Activated CD8-positive, alpha-beta memory T cell treated with anti-CD3 and anti-CD28 coated beads, Interleukin-2, amount 10 ng/mL, durations not matched to agents 7 days and 5 days (primary cell): ENCODE measurements at regions not wholly inside any gene's neighbourhood (a gene's known extent, or its start where the extent isn't known, plus 50 kb on each side); places are given as distances from the start of the nearest gene placed in this dataset.

ENCODE experiments used
- ATAC-seq: fragments of 150-1000 bp; cut with Tn5 transposase; one replicate; pipeline ENCODE4 v1.10.0; 2021; ENCODE audit warnings: moderate library complexity
- CTCF ChIA-PET: fragments of 350-600 bp; sonication (Branson Sonifier 250); formaldehyde crosslinking; loops from one replicate; lab custom pipeline; 2021; ENCODE audit warnings: antibody characterized with exemption; lab: Charles Lee
- DNase-seq: peaks from one replicate; pipeline ENCODE4 v3.0.0-alpha.2; 2020
- H3K27ac Mint-ChIP-seq: one replicate; pipeline ENCODE4 v1.8.0; 2021; ENCODE audit warnings: mild to moderate bottlenecking, mixed read lengths
- H3K27me3 Mint-ChIP-seq: one replicate; pipeline ENCODE4 v1.8.0; 2021; ENCODE audit warnings: mixed read lengths
- H3K36me3 Mint-ChIP-seq: one replicate; pipeline ENCODE4 v1.8.0; 2021; ENCODE audit warnings: mild to moderate bottlenecking, mixed read lengths
- H3K4me1 Mint-ChIP-seq: one replicate; pipeline ENCODE4 v1.8.0; 2021; ENCODE audit warnings: mixed read lengths
- H3K4me3 Mint-ChIP-seq: one replicate; pipeline ENCODE4 v1.8.0; 2021; ENCODE audit warnings: mild to moderate bottlenecking, moderate library complexity, mixed read lengths
- H3K9me3 Mint-ChIP-seq: one replicate; pipeline ENCODE4 v1.8.0; 2022; ENCODE audit warnings: low read depth, mixed read lengths

GRCh38 chr5:81914696-81915095 lies 57.1 kb upstream of the ATG10 start:
- no peaks in the 10 kb centered on the region for H3K4me1 Mint-ChIP-seq

DNA sequence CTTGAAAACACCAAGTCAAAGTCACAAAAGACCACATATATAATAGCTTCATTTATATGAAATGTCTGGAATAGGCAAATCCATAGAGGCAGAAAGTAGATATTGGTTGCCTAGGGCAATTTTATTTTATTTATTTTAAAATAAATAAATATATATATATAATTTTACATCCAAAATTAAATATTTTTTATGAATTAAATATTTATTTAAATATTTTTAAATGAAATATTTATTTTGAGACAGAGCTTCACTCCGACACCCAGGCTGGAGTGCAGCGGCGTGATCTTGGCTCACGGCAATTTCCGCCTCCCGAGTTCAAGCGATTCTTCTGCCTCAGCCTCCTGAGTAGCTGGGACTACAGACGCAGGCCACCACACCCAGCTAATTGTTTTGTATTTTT lies 58.9 kb upstream of the ATG10 start:
- no peak overlapping the region for H3K4me3 Mint-ChIP-seq
- DNase-seq (no peak), ATAC-seq (no peak)
- H3K4me1 Mint-ChIP-seq, result no peaks in the 10 kb centered on the region
- CTCF ChIA-PET, result no interaction called here
- H3K27ac Mint-ChIP-seq, result no peak overlapping the region
- H3K36me3 Mint-ChIP-seq, result no peaks in the 10 kb centered on the region
- H3K9me3 Mint-ChIP-seq, result no peaks in the 10 kb centered on the region
- H3K27me3 Mint-ChIP-seq, result no peaks in the 10 kb centered on the region

More at GRCh38 chr5:81914696-81915095, 57.1 kb upstream of the ATG10 start:
- no peaks in the 10 kb centered on the region for H3K27me3 Mint-ChIP-seq
- no peak overlapping the region for H3K4me3 Mint-ChIP-seq
- no peaks in the 10 kb centered on the region for H3K36me3 Mint-ChIP-seq
- DNase-seq (no peak), ATAC-seq (no peak)
- CTCF ChIA-PET, result no interaction called here
- no peak overlapping the region for H3K27ac Mint-ChIP-seq
- H3K9me3 Mint-ChIP-seq, result no peaks in the 10 kb centered on the region

- H3K4me3 Mint-ChIP-seq, result no peak overlapping the region
- no peaks in the 10 kb centered on the region for H3K36me3 Mint-ChIP-seq
- CTCF ChIA-PET, result no interaction called here
- no peaks in the 10 kb centered on the region for H3K9me3 Mint-ChIP-seq
- no peak overlapping the region for H3K27ac Mint-ChIP-seq
- H3K4me1 Mint-ChIP-seq, result no peaks in the 10 kb centered on the region
- H3K27me3 Mint-ChIP-seq, result no peaks in the 10 kb centered on the region
- ATAC-seq (no peak), DNase-seq (no peak)
Observed at GRCh38 chr5:81909677-81910076, 62.1 kb upstream of the ATG10 start.

GRCh38 chr5:81908771-81909170 lies 63.1 kb upstream of the ATG10 start:
- CTCF ChIA-PET, result no interaction called here
- no peaks in the 10 kb centered on the region for H3K36me3 Mint-ChIP-seq
- DNase-seq (no peak), ATAC-seq (no peak)
- H3K27ac Mint-ChIP-seq, result no peak overlapping the region
- no peaks in the 10 kb centered on the region for H3K27me3 Mint-ChIP-seq
- H3K9me3 Mint-ChIP-seq, result no peaks in the 10 kb centered on the region
- H3K4me1 Mint-ChIP-seq, result no peaks in the 10 kb centered on the region
- H3K4me3 Mint-ChIP-seq, result no peak overlapping the region

DNA sequence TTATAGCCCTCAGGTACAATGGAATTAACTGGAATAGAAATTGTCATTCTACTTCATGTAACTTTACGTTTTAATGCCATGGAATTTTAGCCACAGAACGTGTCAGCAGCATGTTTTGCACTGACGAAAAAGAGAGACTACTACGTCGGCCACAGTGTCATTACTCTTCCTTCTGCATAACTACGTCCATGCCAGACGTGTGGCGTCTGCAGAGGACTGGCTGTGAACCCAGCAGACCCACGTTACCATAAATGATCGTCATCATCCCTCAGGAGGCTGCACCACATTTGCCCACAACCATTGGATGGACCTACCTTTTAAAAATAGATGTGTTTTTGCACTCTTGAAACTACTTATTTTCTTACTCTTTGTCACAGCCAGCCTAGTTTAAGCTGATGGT lies 63.8 kb upstream of the ATG10 start:
- H3K9me3 Mint-ChIP-seq, result no peaks in the 10 kb centered on the region
- no peak overlapping the region for H3K27ac Mint-ChIP-seq
- H3K27me3 Mint-ChIP-seq, result no peaks in the 10 kb centered on the region
- ATAC-seq, result no peak
- CTCF ChIA-PET, result no interaction called here
- H3K4me3 Mint-ChIP-seq, result no peak overlapping the region
- DNase-seq, result no peak
- H3K4me1 Mint-ChIP-seq, result no peaks in the 10 kb centered on the region
- no peaks in the 10 kb centered on the region for H3K36me3 Mint-ChIP-seq

- H3K27ac Mint-ChIP-seq, result no peak overlapping the region
- CTCF ChIA-PET, result no interaction called here
- ATAC-seq (no peak), DNase-seq (no peak)
- H3K4me3 Mint-ChIP-seq, result no peak overlapping the region
- H3K4me1 Mint-ChIP-seq, result no peaks in the 10 kb centered on the region
- H3K9me3 Mint-ChIP-seq, result no peaks in the 10 kb centered on the region
- no peaks in the 10 kb centered on the region for H3K36me3 Mint-ChIP-seq
- H3K27me3 Mint-ChIP-seq, result no peaks in the 10 kb centered on the region
Observed at GRCh38 chr5:81907012-81907635, 64.7 kb upstream of the ATG10 start.

DNA sequence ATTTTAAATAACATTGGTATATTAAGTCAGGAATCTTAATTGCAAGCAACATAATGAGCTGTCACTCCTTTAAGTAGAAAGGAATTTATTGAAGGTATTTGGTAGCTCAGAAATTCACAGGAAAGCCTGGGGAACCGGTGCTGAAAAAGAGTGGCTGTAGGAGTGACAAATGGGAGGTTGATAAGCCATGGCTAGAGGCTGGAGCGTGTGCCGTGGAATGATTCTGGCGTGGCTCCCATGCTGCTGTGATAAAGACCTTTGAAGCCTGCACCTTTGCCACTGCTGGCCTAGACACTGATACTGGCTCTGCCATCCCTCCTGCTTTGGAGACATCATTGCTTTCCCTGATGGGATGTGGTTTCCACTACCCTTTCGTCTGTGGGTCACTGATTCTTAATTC lies 65.7 kb upstream of the ATG10 start:
- ATAC-seq, result no peak
- Mint-ChIP-seq H3K36me3 (no peaks in the 10 kb centered on the region), H3K4me1 (no peaks in the 10 kb centered on the region), H3K9me3 (peaks cover 4% of the 10 kb centered on the region), H3K4me3 (no peak overlapping the region), H3K27me3 (no peaks in the 10 kb centered on the region), H3K27ac (no peak overlapping the region)
- CTCF ChIA-PET, result no interaction called here
- no peak for DNase-seq

DNA sequence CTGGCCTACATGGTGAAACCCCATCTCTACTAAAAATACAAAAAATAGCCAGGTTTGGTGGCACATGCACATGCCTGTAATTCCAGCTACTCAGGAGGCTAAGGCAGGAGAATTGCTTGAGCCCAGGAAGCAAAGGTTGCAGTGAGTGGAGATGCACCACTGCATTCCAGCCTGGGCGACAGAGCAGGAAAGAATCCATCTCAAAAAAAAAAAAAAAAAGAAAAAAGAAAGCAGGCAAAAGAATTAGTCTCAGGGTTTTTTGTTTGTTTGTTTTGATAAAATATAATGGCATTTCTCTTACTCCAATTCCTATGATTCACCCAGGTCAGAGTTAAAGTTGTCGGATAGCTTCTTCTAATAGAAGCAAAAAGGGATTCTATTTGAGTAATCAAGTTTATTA lies 67.0 kb upstream of the ATG10 start:
- Mint-ChIP-seq H3K9me3 (peaks cover 4% of the 10 kb centered on the region), H3K36me3 (no peaks in the 10 kb centered on the region), H3K27me3 (no peaks in the 10 kb centered on the region), H3K4me3 (no peak overlapping the region), H3K4me1 (no peaks in the 10 kb centered on the region), H3K27ac (no peak overlapping the region)
- ATAC-seq (no peak), DNase-seq (no peak)
- CTCF ChIA-PET, result no interaction called here

DNA sequence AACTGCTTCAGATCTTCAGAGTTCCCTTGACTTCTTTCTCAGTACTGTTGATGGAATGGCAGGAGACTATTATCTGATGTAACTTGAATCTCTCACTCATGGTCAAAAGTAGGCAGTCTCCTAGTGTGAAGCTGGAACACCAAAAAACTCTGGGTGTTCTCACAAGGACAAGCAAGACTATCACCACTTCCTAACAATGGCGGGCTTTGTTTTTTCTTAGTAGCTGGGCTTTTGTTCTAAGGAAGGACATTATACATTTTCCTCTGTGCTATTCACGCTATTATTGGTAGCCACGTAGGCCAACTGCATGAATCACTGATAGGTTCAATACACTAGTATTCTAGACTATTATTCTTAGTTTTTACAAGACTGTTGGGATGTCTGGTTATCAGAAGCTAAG lies 67.7 kb upstream of the ATG10 start:
- H3K27ac Mint-ChIP-seq, result no peak overlapping the region
- DNase-seq, result no peak
- peaks cover 6% of the 10 kb centered on the region for H3K9me3 Mint-ChIP-seq
- no peaks in the 10 kb centered on the region for H3K36me3 Mint-ChIP-seq
- CTCF ChIA-PET, result no interaction called here
- no peak for ATAC-seq
- H3K4me3 Mint-ChIP-seq, result no peak overlapping the region
- no peaks in the 10 kb centered on the region for H3K27me3 Mint-ChIP-seq
- H3K4me1 Mint-ChIP-seq, result no peaks in the 10 kb centered on the region

DNA sequence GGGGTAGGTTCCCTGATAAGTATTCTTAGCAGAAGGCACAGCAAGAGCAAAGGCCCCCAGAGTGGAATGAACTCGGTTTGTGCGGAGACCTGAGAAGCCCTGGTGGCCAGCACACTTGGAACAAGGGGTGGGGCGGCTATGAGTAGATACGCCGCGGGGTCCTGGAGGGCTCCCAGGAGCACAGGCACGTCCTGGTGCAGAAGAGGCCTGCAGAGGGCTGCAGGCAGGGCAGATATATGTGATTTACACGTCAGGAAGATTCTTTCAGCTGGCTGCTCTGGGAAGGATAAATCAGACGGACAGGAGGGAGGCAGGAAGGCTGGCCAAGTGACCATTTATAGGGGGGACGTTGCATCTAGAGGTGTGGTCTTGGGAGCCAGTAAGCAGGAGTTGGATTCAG lies 70.2 kb upstream of the ATG10 start:
- Mint-ChIP-seq H3K27ac (no peak overlapping the region), H3K27me3 (no peaks in the 10 kb centered on the region), H3K9me3 (peaks cover 6% of the 10 kb centered on the region), H3K4me3 (no peak overlapping the region), H3K4me1 (no peaks in the 10 kb centered on the region), H3K36me3 (no peaks in the 10 kb centered on the region)
- ATAC-seq, result no peak
- CTCF ChIA-PET, result no interaction called here
- no peak for DNase-seq

DNA sequence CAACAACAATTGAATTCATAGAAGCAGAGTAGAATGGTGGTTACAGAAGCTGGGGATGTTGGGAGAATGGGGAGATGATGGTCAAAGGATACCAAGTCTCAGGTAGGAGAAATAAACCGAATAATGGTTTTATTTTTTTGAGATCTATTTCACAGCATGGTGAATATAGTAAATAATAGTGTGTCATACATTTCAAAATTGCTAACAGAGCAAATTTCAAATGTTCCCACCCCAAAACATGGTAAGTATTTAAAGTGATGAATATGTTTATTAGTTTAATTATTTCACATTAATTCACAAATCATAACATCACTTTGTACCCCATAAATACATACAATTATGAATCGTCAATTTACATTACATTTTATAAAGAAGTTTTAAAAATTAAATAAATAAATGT lies 72.7 kb upstream of the ATG10 start:
- CTCF ChIA-PET, result no interaction called here
- Mint-ChIP-seq H3K27ac (no peak overlapping the region), H3K27me3 (no peaks in the 10 kb centered on the region), H3K4me3 (no peak overlapping the region), H3K36me3 (no peaks in the 10 kb centered on the region), H3K4me1 (no peaks in the 10 kb centered on the region), H3K9me3 (peaks cover 6% of the 10 kb centered on the region)
- DNase-seq (no peak), ATAC-seq (no peak)

DNA sequence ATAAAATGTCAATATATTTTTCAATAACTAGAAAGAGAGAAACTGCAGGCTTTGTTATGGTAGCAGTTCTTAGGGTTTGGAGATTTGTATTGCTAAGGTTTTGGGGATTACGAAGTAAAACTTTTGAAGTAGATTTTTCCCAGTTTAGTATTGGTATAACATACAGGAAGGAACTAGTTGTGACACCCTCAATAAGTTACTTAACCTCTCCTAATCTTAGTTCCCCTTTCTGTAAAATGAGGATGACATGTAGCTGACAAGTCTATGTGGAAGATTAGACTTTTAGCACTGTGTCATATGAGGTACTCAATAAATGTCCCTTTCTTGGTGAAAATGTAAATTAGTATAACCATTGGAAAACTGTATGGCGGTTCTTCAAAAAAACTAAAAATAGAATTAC lies 73.4 kb upstream of the ATG10 start:
- CTCF ChIA-PET, result no interaction called here
- ATAC-seq (no peak), DNase-seq (no peak)
- peaks cover 6% of the 10 kb centered on the region for H3K9me3 Mint-ChIP-seq
- no peaks in the 10 kb centered on the region for H3K4me1 Mint-ChIP-seq
- no peak overlapping the region for H3K4me3 Mint-ChIP-seq
- H3K27me3 Mint-ChIP-seq, result no peaks in the 10 kb centered on the region
- no peaks in the 10 kb centered on the region for H3K36me3 Mint-ChIP-seq
- H3K27ac Mint-ChIP-seq, result no peak overlapping the region

DNA sequence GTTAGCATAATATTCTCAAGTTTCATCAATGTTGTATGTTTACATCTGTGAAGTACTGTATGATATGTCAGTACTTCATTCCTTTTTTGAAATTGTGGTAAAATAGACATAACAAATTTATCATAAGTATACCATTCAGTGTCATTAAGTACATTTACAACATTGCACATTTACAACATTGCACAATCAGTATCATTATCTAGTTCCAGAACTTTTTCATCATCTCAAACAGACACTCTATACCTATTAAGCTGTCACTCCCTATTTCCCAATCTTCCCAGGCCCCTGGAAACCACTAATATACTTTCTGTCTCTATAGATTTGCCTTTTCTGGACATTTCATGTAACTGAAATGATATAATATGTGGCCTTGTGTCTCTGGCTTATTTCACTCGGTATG lies 75.1 kb upstream of the ATG10 start:
- no peaks in the 10 kb centered on the region for H3K27me3 Mint-ChIP-seq
- peaks cover 6% of the 10 kb centered on the region for H3K9me3 Mint-ChIP-seq
- H3K36me3 Mint-ChIP-seq, result no peaks in the 10 kb centered on the region

GRCh38 chr5:81895307-81895706 lies 76.5 kb upstream of the ATG10 start:
- CTCF ChIA-PET, result no interaction called here
- no peaks in the 10 kb centered on the region for H3K36me3 Mint-ChIP-seq
- H3K9me3 Mint-ChIP-seq, result peaks cover 2% of the 10 kb centered on the region
- no peak for ATAC-seq
- no peak overlapping the region for H3K4me3 Mint-ChIP-seq
- no peaks in the 10 kb centered on the region for H3K4me1 Mint-ChIP-seq
- DNase-seq, result no peak
- no peak overlapping the region for H3K27ac Mint-ChIP-seq
- H3K27me3 Mint-ChIP-seq, result no peaks in the 10 kb centered on the region

More for the DNA sequence above, 75.1 kb upstream of the ATG10 start:
- Mint-ChIP-seq H3K4me3 (no peak overlapping the region), H3K4me1 (no peaks in the 10 kb centered on the region), H3K27ac (no peak overlapping the region)
- ATAC-seq, result no peak
- no peak for DNase-seq
- CTCF ChIA-PET, result no interaction called here

- Mint-ChIP-seq H3K27me3 (no peaks in the 10 kb centered on the region), H3K9me3 (no peaks in the 10 kb centered on the region), H3K27ac (no peak overlapping the region)
Observed at GRCh38 chr5:81893961-81894360, 77.9 kb upstream of the ATG10 start.

More at GRCh38 chr5:81893961-81894360, 77.9 kb upstream of the ATG10 start:
- ATAC-seq, result no peak
- Mint-ChIP-seq H3K4me1 (no peaks in the 10 kb centered on the region), H3K36me3 (no peaks in the 10 kb centered on the region), H3K4me3 (no peak overlapping the region)
- CTCF ChIA-PET, result no interaction called here
- DNase-seq, result no peak
